KMS-11 (cell line): ENCODE measurements at regions not wholly inside any gene's neighbourhood (a gene's known extent, or its start where the extent isn't known, plus 50 kb on each side); places are given as distances from the start of the nearest gene placed in this dataset.

Source experiments
- H2AFZ ChIP-seq: fragments of 200-600 bp; sonication (generic); 2 replicates; pipeline ENCODE4 v1.6.1; 2016; ENCODE audit warnings: antibody characterized with exemption, mixed run types, low read depth
- H3K27ac ChIP-seq: fragments of 200-600 bp; sonication (generic); 2 replicates; pipeline ENCODE4 v1.6.1; 2016; ENCODE audit warnings: mild to moderate bottlenecking, mixed run types
- H3K27me3 ChIP-seq: fragments of 200-600 bp; sonication (generic); 2 replicates; pipeline ENCODE4 v1.6.1; 2017; ENCODE audit warnings: mild to moderate bottlenecking, low read depth, mixed run types, moderate library complexity; ENCODE audit not compliant: insufficient read depth
- H3K36me3 ChIP-seq: fragments of 200-600 bp; sonication (generic); 2 replicates; pipeline ENCODE4 v1.6.1; 2017; ENCODE audit warnings: mild to moderate bottlenecking, mixed run types; ENCODE audit not compliant: insufficient read depth
- H3K4me1 ChIP-seq: fragments of 200-600 bp; sonication (generic); 2 replicates; pipeline ENCODE4 v1.6.1; 2016; ENCODE audit warnings: mild to moderate bottlenecking, low read depth, mixed run types; ENCODE audit not compliant: poor library complexity, severe bottlenecking
- H3K4me2 ChIP-seq: fragments of 200-600 bp; sonication (generic); 2 replicates; pipeline ENCODE4 v1.7.0; 2016; ENCODE audit warnings: mild to moderate bottlenecking, mixed run types
- H3K4me3 ChIP-seq: fragments of 200-600 bp; sonication (generic); IDR thresholded peaks from 2 replicates; pipeline ENCODE4 v1.6.1; 2017; ENCODE audit warnings: low read depth, low read length, mixed read lengths; ENCODE audit not compliant: insufficient read depth
- H3K79me2 ChIP-seq: fragments of 200-600 bp; sonication (generic); 2 replicates; pipeline ENCODE4 v1.6.1; 2016; ENCODE audit warnings: low read depth, mixed run types; ENCODE audit not compliant: insufficient read depth
- H3K9ac ChIP-seq: fragments of 200-600 bp; sonication (generic); 2 replicates; pipeline ENCODE4 v1.6.1; 2016; ENCODE audit warnings: mild to moderate bottlenecking, mixed run types
- H4K20me1 ChIP-seq: fragments of 200-600 bp; sonication (generic); 2 replicates; pipeline ENCODE4 v1.6.1; 2016; ENCODE audit warnings: mild to moderate bottlenecking, mixed run types; ENCODE audit not compliant: insufficient read depth
- TF ChIP-seq, protein P1 (sequence below): fragments of 200-600 bp; sonication (generic); conservative IDR thresholded peaks from 2 replicates; pipeline ENCODE4 v1.6.1; 2017; ENCODE audit warnings: low read depth, mild to moderate bottlenecking, antibody characterized with exemption, low read length, moderate library complexity, mixed read lengths

DNA sequence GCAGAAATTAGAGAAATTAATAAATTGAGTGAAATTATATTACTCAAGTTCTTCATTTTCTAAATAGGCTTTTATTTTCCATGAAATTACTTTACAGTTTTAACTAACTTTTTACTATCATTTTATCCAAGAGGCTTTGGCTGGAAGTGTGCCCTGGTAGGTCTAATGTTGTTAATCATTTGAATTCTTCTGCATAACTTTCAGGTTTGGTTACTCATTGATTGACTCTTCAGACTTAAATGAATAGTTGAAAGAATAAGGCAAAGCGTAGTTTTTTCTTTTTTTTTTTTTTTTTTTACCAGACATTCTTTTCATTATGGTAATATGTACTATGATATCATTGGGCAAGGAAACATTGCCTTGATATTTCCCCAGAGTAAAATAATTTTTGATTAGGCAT lies 228.4 kb upstream of the MMADHC start:
- Histone ChIP-seq H2AFZ (no peak overlapping the region), H3K79me2 (no peaks in the 10 kb centered on the region), H3K9ac (no peak overlapping the region), H3K4me3 (no peak overlapping the region), H3K4me2 (no peak overlapping the region), H3K36me3 (no peaks in the 10 kb centered on the region), H3K4me1 (no peaks in the 10 kb centered on the region), H3K27me3 (no peaks in the 10 kb centered on the region), H3K27ac (no peak overlapping the region), H4K20me1 (no peaks in the 10 kb centered on the region)
- TF ChIP-seq, protein P1, sequence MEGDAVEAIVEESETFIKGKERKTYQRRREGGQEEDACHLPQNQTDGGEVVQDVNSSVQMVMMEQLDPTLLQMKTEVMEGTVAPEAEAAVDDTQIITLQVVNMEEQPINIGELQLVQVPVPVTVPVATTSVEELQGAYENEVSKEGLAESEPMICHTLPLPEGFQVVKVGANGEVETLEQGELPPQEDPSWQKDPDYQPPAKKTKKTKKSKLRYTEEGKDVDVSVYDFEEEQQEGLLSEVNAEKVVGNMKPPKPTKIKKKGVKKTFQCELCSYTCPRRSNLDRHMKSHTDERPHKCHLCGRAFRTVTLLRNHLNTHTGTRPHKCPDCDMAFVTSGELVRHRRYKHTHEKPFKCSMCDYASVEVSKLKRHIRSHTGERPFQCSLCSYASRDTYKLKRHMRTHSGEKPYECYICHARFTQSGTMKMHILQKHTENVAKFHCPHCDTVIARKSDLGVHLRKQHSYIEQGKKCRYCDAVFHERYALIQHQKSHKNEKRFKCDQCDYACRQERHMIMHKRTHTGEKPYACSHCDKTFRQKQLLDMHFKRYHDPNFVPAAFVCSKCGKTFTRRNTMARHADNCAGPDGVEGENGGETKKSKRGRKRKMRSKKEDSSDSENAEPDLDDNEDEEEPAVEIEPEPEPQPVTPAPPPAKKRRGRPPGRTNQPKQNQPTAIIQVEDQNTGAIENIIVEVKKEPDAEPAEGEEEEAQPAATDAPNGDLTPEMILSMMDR, result no peak

DNA sequence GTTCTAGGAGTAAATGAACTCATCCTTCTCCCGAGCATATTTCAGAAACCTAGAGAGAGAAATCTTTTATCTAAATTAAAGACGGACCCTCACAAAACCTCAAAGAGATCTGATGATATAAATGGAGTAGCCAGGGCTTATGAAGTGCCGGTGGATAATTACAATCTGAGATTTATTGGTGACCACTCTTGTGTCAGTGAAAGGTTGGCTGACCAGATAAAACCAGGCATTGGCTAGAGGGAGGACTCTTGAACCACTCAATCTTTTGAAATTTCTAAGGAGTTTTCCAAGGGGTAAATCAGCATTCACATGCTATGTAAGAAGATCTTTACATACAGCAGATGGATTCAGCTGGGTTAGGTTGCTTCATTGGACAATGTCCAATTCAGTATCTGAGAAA lies 227.3 kb upstream of the MMADHC start:
- no peaks in the 10 kb centered on the region for H3K4me1 ChIP-seq
- no peak overlapping the region for H3K4me3 ChIP-seq
- no peak overlapping the region for H3K9ac ChIP-seq
- H3K4me2 ChIP-seq, result no peak overlapping the region
- H2AFZ ChIP-seq, result no peak overlapping the region
- no peaks in the 10 kb centered on the region for H3K79me2 ChIP-seq
- no peaks in the 10 kb centered on the region for H3K36me3 ChIP-seq
- H3K27me3 ChIP-seq, result no peaks in the 10 kb centered on the region
- no peak overlapping the region for H3K27ac ChIP-seq
- TF ChIP-seq, protein P1, result no peak
- no peaks in the 10 kb centered on the region for H4K20me1 ChIP-seq

DNA sequence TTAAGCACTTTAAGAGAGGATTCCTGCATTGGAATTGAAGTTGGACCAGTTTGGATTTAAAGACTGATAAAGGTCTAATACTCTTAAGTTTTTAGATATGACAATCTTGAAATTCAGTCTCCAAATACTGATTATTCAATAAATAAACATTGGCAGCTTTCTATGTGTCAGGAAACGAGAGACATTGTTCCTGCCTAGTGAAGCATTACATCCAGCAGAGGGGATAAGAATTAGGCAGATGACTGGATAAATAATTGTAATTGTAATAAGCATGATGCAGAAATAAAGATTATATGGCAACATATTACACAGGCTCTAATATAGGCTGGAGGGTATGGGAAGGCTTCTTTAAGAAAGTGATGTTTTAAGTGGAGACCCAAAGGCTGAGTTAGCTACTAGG lies 226.5 kb upstream of the MMADHC start:
- Histone ChIP-seq H3K36me3 (no peaks in the 10 kb centered on the region), H3K27ac (no peak overlapping the region)
- TF ChIP-seq, protein P1, result no peak

DNA sequence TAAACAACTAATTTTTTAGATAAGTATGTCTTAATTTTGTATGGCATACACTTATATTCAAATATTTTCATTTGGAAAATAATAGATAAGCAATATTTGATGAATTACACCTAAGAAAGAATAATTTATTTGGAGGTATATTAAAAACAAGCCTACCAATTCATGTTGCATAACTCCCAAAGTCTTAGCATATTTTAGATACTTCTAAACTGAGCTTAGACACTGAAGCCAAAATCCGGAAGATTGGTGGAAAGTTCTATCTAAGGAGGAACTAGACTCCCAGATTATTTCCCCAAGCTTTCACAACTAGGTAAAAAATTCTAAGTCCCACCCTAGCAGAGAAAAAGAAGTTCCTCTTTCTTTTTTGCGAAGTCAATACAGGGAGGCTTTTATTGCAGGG lies 221.0 kb upstream of the MMADHC start:
- Histone ChIP-seq H3K9ac (no peak overlapping the region), H3K4me3 (no peak overlapping the region), H3K27me3 (no peaks in the 10 kb centered on the region), H3K79me2 (no peaks in the 10 kb centered on the region), H3K4me1 (no peaks in the 10 kb centered on the region), H3K27ac (no peak overlapping the region), H4K20me1 (no peaks in the 10 kb centered on the region), H2AFZ (no peak overlapping the region), H3K4me2 (no peak overlapping the region), H3K36me3 (no peaks in the 10 kb centered on the region)
- TF ChIP-seq, protein P1, result no peak

More for the DNA sequence above, 226.5 kb upstream of the MMADHC start:
- Histone ChIP-seq H3K4me1 (no peaks in the 10 kb centered on the region), H3K4me2 (no peak overlapping the region), H3K27me3 (no peaks in the 10 kb centered on the region), H2AFZ (no peak overlapping the region), H3K9ac (no peak overlapping the region), H3K4me3 (no peak overlapping the region), H3K79me2 (no peaks in the 10 kb centered on the region), H4K20me1 (no peaks in the 10 kb centered on the region)
